ENCODE measurements at regions not wholly inside any gene's neighbourhood (a gene's known extent, or its start where the extent isn't known, plus 50 kb on each side); places are given as distances from the start of the nearest gene placed in this dataset.
"Not testable (repeated sequence)": the region's sequence is repeated elsewhere in the genome, so short reads cannot be mapped to it uniquely, and the experiment has no call there.

DNA sequence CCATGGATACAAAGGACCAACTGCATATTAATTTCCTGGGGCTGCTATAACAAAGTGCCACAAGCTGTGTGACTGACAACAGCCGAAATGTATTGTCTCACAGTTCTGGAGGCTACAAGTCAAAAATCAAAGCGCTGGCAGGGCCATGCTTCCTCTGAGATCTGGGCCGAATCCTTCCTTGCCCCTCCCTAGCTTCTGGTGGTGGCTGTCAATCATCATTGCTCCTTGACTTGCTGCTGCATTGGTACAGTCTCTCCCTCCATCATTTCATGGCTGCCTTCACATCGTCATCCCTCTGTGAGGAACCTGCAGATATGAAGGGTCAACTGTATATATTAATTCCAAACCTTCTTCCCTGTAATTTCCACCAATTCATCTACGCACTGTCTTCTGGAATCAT lies 118.3 kb downstream of the EXOC5 start:
- no peak for DNase-seq

DNA sequence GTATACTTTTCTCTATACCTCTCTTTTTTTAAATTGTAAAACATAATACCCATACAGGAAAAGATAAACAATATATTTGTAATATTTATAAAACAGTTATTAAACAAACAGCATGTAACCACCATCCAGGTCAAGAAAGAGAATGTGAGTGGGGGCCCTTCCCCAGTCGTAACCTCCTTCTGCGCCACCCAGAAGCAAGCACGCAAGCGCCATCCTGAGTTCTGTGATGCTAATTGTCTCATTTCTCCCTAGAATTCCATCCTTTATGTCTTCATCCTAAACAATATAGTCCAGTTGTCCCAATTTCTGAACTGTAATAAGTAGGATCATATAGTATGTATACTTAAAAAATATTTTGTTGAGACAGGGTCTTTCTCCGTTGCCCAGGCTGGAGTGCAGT lies 129.5 kb downstream of the EXOC5 start:
- no peak for DNase-seq

DNA sequence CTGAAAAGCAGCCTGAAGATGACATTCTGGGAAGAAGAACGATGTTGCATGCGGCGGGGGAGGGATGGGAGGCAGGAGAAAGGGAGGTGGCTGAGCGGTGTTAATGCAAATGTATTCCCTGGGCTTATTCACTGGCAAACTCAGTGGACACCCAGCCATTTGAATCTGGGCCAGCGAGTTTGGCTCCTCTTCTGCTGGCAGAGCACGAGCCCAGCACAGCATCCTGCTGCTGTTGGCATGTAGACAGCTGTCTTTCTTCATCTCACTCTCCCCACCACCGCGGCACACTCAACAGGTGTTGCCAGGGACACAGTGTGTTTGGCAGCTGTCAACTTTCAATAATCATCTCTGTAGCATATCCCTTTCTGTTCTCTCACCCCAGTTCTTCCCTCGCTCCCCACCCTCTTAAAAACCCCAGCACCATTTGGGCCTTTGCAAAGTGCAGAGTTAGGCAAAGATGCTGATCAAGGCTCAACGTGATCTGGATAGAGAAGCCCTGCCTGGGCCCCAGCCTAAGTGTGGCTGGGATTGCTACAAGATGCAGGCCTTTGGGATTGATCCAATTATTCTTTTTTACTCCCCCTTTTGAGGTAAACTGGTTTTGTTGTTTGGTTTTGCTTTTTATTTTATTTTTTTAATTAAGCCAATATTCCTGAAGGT lies 131.9 kb downstream of the EXOC5 start:
- no peak for DNase-seq

DNA sequence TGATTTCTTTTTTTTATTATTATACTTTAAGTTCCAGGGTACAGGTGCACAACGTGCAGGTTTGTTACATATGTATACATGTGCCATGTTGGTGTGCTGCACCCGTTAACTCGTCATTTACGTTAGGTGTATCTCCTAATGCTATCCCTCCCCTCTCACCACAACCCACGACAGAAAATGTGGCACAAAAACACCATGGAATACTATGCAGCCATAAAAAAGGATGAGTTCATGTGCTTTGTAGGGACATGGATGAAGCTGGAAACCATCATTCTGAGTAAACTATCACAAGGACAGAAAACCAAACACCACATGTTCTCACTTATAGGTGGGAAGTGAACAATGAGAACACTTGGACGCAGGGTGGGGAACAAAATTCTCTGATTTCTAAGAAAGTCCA lies 140.9 kb downstream of the EXOC5 start:
- DNase-seq: not testable (repeated sequence)

DNA sequence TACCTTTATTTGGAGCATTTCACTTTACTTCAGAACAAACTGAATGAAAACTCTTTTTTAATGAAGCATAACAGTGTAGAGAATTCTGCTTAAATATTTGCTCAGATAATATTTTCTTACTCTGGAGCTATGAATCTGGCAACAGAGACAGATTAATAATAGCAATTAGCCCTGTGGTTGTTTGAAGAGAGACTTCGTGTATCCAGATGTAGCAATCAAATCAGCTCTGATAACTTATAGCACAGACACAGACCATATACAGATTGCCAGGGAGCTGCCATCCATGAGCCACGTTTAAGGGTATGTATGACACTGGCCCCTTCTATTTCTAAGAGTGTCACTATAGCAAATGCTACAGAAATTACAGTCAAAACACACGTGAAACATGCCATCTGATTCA lies 146.6 kb downstream of the EXOC5 start:
- no peak for DNase-seq

DNA sequence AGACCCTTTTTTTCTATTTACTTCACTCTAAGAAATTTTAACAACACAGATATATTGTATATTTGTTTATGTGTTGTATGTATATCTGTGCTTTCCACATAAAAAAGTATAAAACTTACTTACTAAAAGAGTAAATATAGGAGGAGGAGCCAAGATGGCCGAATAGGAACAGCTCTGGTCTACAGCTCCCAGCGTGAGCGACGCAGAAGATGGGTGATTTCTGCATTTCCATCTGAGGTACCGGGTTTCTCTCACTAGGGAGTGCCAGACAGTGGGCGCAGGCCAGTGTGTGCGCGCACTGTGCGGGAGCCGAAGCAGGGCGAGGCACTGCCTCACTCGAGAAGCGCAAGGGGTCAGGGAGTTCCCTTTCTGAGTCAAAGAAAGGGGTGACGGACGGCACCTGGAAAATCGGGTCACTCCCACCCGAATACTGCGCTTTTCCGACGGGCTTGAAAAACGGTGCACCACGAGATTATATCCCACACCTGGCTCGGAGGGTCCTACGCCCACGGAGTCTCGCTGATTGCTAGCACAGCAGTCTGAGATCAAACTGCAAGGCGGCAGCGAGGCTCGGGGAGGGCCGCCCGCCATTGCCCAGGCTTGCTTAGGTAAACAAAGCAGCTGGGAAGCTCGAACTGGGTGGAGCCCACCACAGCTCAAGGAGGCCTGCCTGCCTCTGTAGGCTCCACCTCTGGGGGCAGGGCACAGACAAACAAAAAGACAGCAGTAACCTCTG lies 156.5 kb downstream of the EXOC5 start:
- not testable (repeated sequence) for DNase-seq

DNA sequence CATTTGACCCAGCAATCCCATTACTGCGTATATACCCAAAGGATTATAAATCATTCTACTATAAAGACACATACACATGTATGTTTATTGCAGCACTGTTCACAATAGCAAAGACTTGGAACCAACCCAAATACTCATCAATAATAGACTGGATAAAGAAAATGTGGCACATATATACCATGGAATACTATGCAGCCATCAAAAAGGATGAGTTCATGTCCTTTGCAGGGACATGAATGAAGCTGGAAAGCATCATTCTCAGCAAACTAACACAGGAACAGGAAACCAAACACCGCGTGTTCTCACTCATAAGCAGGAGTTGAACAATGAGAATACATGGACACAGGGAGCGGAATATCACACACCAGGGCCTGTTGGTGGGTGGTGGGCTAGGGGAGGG lies 158.3 kb downstream of the EXOC5 start:
- DNase-seq: not testable (repeated sequence)

DNA sequence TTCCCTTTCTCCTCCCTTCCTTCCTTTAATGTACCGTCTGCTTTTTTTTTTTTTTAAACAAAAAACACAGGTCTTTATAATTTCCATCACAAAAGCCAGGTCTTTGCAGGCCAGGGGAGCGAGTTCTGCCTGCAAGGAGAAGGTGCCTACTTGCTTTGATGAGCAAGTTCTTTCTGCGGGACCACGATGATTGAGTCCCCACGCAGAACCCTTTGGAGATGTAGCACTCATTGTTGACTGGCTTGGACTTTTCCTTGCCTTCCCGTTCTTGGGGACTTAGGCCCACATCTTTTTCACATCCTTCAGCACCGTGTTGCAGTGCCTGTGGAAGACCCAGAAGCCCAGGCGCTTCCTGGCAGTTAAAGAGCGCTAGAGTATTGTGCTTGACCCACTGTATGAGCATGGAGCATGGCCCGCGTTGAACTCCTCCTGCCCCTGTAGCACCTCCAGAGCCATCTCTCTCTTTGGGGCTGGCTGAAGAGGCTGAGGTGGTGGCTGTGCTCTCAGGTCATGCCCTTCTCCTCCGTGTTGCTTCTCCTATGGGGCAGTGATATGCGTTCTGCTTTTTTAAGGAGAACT lies 177.6 kb downstream of the EXOC5 start:
- no peak for DNase-seq

DNA sequence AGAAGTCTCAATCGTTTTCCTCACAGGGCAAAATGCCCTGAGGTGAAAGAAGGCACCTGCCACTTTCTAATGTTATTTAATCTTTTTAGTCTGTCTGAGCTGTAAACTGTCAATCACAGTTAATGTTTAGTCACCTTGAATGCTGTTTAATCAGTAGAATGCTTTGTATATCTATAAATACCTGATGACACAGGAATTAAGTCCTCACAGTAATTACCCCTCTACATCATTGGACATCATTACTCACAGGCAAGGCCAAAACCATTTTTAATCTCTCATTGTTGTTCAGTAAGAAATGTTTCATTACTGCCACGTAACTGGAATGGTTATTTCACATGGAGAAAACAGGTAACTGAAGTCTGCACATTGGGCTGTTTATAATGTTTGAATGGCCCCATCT lies 178.8 kb downstream of the EXOC5 start:
- no peak for DNase-seq

DNA sequence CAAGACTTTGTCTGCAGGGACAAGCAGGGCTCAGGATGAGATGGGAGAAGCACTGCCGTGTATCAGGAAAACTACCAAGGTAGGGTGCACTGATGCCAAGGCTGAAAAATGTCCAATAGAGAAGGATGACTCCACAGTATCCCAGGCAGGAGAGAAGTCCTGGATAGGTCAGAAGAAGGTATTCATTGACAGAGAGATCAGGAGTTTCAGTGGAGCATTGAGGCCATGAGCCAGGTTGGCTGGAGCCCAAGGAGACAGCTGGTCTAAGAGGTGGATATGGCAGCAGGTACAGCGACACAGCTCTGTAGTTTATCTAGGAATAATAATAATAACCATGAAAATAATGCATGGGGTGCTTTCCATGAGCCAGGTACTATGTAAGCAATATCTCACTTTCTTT lies 180.9 kb downstream of the EXOC5 start:
- DNase-seq: no peak

DNA sequence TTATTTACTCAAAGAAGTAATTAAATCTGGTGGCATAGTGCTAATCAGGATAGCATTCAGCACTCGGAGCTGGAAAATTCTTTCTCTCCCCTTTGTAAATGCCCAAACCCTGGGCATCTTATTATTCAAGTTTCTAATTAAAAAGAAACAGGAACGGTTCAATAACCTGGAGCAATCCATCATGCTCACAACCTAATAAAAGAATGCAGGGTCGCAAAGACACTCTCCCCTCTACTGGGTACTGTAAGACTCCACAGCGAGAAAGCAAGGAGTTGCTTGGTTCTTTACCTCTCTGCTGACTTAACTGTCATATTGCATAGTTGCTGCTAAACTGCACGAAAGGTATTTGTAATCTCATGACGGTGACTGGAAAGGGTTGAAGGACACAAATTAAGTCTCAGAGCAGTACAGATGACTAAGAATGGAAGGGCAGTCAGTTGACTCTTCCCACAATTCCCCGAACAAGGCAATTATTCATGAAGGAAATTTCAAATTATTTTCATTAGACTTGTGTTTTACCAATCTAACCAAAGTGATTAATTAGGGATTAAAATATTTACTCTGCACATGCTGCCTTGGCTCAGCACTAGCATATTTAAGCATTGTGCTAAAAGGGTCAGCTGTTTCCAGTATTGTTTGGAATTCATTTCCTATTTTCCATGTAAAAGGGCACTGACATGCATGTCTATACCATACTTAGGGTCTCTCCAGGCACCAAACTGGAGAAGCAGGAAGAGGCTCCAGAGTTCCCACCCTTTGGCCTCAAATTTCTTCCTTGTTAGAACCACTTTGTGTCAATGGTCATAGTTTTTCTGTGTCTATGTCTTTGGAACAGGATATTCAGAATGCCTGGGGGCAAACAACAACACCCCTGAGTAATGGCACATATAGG lies 182.2 kb downstream of the EXOC5 start:
- no peak for DNase-seq

DNA sequence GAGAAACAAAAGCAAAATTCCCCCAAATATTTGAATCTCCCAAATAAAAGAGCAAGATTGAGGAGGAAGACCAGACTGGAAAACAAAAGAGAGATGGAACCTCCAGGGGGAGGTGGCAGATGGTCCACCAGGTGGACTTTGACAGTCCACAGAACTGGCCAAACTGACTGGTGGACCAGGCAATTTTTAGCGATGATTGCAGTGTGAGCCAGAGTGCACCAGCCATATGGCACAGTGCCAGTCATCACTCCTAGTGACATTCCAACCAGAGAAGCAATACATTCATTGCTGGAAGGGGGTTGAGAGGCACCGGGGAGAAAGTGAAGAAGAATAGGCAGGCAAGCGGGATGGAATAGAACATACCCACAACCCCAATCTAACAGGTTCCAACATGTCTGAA lies 182.9 kb downstream of the EXOC5 start:
- DNase-seq: no peak

DNA sequence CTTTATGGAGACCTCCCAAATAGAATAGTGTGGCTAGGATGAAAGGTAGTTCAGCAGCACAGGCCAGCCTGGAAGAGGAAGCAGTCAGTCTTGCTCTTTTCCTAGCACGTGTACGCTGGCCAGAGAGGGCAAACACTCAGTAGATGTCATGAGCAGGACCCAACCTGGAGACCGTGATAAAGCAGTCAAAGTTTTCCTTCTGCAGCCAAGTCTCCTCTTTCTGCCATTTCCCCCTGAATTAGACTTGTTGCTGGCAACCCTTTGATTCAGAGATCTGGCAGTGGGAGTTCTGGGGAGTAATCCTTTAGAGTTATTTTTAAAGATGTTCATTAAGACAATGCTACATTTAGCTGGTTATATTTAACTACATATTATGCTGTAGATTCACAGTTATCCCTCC lies 183.7 kb downstream of the EXOC5 start:
- no peak for DNase-seq

DNA sequence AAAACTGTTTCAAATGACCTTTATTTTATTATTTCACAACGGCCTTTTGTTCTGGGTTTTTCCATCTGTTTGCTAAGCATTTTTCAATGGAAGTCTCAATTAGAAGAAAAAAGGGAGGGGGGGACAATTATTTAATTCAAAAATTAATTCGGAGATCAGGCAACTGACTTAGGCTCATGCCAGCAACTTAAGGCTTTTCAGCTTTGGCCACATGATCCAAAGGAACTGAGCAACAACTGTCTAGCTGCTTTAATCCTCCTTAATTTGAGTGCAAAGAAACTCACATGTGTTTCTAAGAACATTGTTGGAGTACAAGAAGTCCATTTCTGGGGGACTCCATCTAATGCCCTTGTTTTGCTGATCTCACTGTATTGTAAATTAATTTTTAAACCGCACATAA lies 188.0 kb downstream of the EXOC5 start:
- no peak for DNase-seq

DNA sequence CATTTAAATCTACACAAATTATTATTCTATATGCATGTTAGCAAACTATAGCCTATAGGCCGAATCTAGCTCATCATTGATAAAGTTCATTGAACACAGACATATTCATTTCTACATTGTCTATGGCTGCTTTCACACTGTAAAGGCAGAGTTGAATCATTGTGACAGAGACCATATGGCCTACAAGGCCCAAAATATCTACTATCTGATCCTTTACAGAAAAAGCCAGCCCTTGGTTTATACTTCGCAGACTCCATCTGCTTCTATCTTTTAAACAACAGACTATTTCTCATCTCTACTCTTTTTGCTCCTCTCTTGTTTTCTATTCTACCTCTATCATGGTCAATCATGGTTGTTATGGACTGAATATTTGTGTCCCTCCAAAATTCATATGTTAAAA lies 190.7 kb downstream of the EXOC5 start:
- DNase-seq: no peak

DNA sequence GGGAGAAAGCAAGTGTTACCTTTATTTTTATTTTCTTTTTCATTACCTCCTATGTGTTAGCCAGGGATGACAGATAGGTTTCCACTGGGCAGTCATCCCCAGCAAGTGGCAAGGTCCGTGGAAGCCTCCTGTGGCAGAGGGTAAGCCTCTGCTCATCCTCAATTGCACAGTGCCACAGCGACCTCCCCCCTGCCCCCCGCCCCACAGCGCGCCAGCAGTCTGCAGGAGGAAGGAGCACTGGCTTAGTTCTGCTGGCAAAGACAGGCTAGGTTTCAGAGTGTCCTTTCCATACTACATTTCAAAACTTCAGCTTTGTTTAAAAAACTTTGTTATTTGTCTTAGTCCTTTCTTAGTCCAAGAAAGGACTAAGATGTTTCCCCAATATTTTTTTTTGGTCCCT lies 194.7 kb downstream of the EXOC5 start:
- DNase-seq: no peak

DNA sequence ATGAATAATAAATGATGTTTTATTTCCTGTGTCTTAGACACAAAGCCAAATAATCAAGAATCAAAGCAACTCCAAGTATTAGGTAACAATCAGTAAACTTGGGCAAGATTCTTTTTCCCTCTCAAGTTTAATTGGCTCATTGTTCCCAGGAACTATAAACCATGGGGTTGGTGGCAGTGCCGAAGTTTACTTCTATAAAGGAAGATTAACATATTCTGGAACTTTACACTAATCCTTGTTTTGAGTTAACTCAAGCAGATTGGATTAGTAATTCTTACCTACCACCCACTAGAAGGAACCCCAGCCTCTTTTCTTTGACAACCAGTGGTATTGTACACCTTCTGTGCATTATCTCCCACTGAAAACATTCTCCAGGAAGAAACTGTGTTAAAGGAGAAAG lies 197.1 kb downstream of the EXOC5 start:
- no peak for DNase-seq

DNA sequence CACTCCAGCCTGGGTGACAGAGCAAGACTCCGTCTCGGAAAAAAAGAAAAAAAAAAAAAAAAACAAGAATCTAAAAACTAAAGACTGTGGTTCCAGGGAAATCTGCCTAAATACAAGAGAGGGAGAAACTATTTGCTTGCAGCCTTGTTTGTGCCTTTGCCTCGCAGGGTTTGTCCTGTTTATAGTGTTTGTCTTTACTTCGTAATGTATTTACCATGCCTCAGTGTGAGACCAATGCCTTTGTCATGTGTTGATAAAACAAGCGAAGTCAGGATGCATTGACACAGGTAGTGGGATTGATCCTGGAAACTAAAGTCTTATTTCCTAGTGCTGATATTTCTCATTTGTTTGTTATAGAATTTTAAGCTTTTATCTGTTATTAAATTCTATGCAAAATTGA lies 199.0 kb downstream of the EXOC5 start:
- no peak for DNase-seq

DNA sequence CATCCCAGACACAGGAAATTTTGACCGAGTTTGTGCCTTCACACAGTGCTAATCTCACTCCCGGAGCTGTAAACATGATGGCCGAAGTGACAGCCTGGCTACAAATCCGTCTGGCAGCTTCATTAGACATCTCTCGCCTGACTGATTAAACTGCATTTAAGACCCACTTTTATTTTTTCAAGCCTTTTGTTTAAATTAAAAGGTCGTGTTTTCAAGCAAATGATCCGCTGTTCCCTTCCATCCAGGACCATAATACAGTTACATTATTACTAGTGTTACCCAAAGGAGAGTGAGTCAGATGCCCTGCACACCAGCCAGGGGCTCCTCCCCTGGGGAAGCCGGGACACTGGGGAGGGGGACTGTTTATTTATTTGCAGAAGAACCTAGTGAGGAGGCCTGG lies 200.2 kb downstream of the EXOC5 start:
- DNase-seq: no peak

DNA sequence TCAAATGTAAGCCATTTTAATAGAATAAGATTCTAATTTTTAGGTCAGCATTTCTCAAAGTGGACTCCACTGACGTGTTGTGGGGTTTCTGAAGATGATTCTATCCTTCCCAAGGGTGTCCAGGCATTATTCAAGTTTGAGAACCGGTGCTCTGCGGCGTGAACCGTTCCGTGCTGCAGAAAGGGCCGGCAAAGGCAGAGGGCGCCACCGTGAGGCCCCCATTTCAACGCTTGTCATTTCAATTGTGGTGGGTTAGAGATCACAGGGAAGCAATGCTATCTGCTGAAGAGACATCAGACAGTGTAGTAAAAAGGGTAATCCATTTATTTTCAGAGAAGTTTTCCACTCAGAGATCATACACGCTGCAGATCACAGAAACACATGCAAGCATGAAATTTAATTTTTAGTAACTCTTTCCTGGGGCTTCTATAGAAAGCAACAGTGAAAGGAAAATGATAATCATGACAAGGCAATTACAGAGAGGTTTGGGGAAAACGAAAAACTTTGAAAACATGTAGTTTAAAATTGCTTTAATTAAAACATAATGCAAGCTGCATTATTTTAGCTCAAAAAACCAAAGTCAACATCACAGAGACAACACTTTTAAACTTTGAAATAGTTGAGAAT lies 201.7 kb downstream of the EXOC5 start:
- DNase-seq: peak in 1 of 5 donors; percentile 26

DNA sequence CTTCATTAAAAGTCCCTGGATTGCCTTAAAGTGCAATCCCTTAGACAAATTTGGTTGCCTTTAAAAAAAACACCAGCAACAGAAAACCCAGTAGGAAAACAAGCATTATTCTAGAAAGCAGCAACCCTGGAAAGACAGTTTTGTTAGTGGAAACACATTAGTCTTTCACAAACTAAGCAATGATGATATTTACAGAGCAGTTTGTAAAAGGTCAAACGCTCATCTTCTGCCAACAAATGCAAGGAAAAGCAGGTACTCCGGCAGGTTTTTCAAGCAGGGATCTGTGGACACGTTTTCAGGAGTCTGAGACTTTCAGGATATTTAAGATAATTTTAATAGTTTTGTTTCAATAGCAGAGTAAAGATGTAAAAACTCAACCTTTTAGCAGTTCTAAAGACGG lies 202.2 kb downstream of the EXOC5 start:
- DNase-seq: no peak

DNA sequence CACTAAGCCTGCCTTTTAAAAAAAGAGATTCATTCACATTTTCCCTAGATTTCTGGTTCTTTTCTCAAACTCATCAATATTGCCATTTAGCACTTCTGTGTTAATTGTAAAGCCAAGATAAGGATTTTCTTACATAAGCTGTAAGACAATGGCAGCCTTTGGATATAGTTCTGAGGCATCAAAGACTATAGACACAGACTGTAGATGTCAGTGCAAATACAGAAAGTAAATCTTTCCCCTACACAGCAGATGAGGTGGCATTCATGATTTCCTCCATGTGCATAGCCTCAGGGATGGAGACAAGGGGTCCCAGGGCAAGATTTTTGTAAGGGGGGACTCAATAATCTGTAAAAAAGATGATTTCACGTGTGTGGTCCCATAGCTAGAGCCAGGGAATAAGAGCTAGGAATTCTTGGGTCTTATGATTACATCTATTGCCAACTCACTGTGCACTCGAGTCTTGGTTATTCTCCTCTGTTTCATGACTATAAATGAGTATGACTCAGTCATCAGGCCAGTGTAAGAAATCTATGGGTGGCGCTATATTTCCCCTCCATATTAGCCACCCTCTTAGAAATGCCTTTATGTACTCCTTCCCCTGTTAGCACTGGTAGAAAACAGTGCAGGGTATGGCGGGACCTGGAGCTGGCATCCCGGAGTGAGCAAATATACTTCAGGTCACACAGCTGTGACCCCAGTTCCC lies 207.5 kb downstream of the EXOC5 start:
- DNase-seq: no peak
